CD4-positive, alpha-beta memory T cell (primary cell): ENCODE measurements at regions not wholly inside any gene's neighbourhood (a gene's known extent, or its start where the extent isn't known, plus 50 kb on each side); places are given as distances from the start of the nearest gene placed in this dataset.

ENCODE experiments used
- CTCF ChIA-PET: fragments of 350-600 bp; sonication (Branson Sonifier 250); formaldehyde crosslinking; loops from one replicate; lab custom pipeline; 2021; ENCODE audit warnings: inconsistent platforms; ENCODE audit not compliant: partially characterized antibody; lab: Charles Lee
- POLR2A ChIA-PET: fragments of 350-600 bp; sonication (Branson Sonifier 250); formaldehyde crosslinking; loops from one replicate; lab custom pipeline; 2021; ENCODE audit not compliant: partially characterized antibody; lab: Charles Lee
- DNase-seq, 5 donors: peaks; one replicate each; pipeline versions ENCODE4 v3.0.0 to v3.0.0-alpha.2; 2020 to 2022; ENCODE audit warnings: mixed read lengths in 1 of 5
- H3K27ac ChIP-seq: one replicate; pipeline ENCODE4 v1.7.0; 2013; ENCODE audit warnings: low read depth, low read length
- H3K27me3 ChIP-seq: 2 replicates; pipeline ENCODE4 v1.7.0; 2013; ENCODE audit warnings: mild to moderate bottlenecking, low read length, moderate library complexity; ENCODE audit not compliant: insufficient read depth
- H3K36me3 ChIP-seq: 2 replicates; pipeline ENCODE4 v1.7.0; 2013; ENCODE audit warnings: mild to moderate bottlenecking, low read length, moderate library complexity; ENCODE audit not compliant: insufficient read depth
- H3K4me1 ChIP-seq: 2 replicates; pipeline ENCODE4 v1.7.0; 2013; ENCODE audit warnings: mild to moderate bottlenecking, low read length, moderate library complexity; ENCODE audit not compliant: insufficient read depth
- H3K4me3 ChIP-seq, 2 donors: one replicate each; pipeline ENCODE4 v1.7.0; 2013; ENCODE audit warnings: low read length in 2 of 2, mild to moderate bottlenecking in 1 of 2
- H3K9me3 ChIP-seq, 2 donors: one replicate each; pipeline ENCODE4 v1.7.0; 2013; ENCODE audit warnings: low read length in 2 of 2, control low read depth in 1 of 2; ENCODE audit not compliant: control insufficient read depth in 1 of 2
- H3K27ac Mint-ChIP-seq, 7 donors: one replicate each; pipeline ENCODE4 v1.8.0; 2020 to 2021; ENCODE audit warnings: mixed read lengths in 7 of 7, mild to moderate bottlenecking in 6 of 7, inconsistent platforms in 3 of 7, moderate library complexity in 3 of 7
- H3K27me3 Mint-ChIP-seq, 2 donors: one replicate each; pipeline ENCODE4 v1.8.0; 2020 to 2021; ENCODE audit warnings: mixed read lengths in 2 of 2
- H3K36me3 Mint-ChIP-seq, 2 donors: one replicate each; pipeline ENCODE4 v1.8.0; 2020 to 2021; ENCODE audit warnings: mixed read lengths in 2 of 2, inconsistent platforms in 1 of 2, mild to moderate bottlenecking in 1 of 2
- H3K4me1 Mint-ChIP-seq, 4 donors: one replicate each; pipeline ENCODE4 v1.8.0; 2020 to 2021; ENCODE audit warnings: mixed read lengths in 4 of 4, mild to moderate bottlenecking in 1 of 4
- H3K4me3 Mint-ChIP-seq, 8 donors: one replicate each; pipeline ENCODE4 v1.8.0; 2020 to 2021; ENCODE audit warnings: mixed read lengths in 8 of 8, mild to moderate bottlenecking in 7 of 8, moderate library complexity in 6 of 8, inconsistent platforms in 3 of 8
- H3K9me3 Mint-ChIP-seq, 8 donors: one replicate each; pipeline ENCODE4 v1.8.0; 2020 to 2021; ENCODE audit warnings: mixed read lengths in 8 of 8, mild to moderate bottlenecking in 5 of 8, inconsistent platforms in 3 of 8, moderate library complexity in 1 of 8
- intact Hi-C: fragments of 100-400 bp; cut with micrococcal nuclease; formaldehyde crosslinking; loops from one replicate; pipeline ENCODE4 v1.15.1; 2023

- intact Hi-C loops: no loop called here
- Histone ChIP-seq H3K4me1 (no peaks in the 10 kb centered on the region), H3K36me3 (no peaks in the 10 kb centered on the region), H3K27ac (no peak overlapping the region), H3K9me3 (no peaks in the 10 kb centered on the region), H3K27me3 (no peaks in the 10 kb centered on the region), H3K4me3 (no peak overlapping the region)
- CTCF ChIA-PET: no interaction called here
- DNase-seq: no peak
- Mint-ChIP-seq H3K27ac (no peak overlapping the region), H3K4me3 (no peak overlapping the region), H3K36me3 (no peaks in the 10 kb centered on the region), H3K9me3 (peaks cover 0 to 8% (median 4%) of the 10 kb centered on the region in 8 donors), H3K4me1 (no peaks in the 10 kb centered on the region), H3K27me3 (peaks cover 7 to 10% of the 10 kb centered on the region in 2 donors)
- POLR2A ChIA-PET: no interaction called here
These were observed 108.7 kb downstream of the EN1 start for GRCh38 chr2:118738524-118739308.

GRCh38 chr2:118738106-118738505 is 109.3 kb downstream of the EN1 start:
- Histone ChIP-seq H3K4me3 (no peak overlapping the region), H3K9me3 (no peaks in the 10 kb centered on the region), H3K36me3 (no peaks in the 10 kb centered on the region), H3K4me1 (no peaks in the 10 kb centered on the region), H3K27me3 (no peaks in the 10 kb centered on the region), H3K27ac (no peak overlapping the region)
- Mint-ChIP-seq H3K4me3 (no peak overlapping the region), H3K36me3 (no peaks in the 10 kb centered on the region), H3K4me1 (no peaks in the 10 kb centered on the region), H3K27ac (no peak overlapping the region), H3K27me3 (peaks cover 7 to 10% of the 10 kb centered on the region in 2 donors), H3K9me3 (peaks cover 0 to 6% (median 4%) of the 10 kb centered on the region in 8 donors)
- DNase-seq: no peak
- POLR2A ChIA-PET: no interaction called here
- CTCF ChIA-PET: no interaction called here
- intact Hi-C loops: no loop called here

- no peak overlapping the region for H3K27ac ChIP-seq
- ChIA-PET CTCF (no interaction called here), POLR2A (no interaction called here)
- peaks cover 0 to 6% (median 4%) of the 10 kb centered on the region in 8 donors for H3K9me3 Mint-ChIP-seq
- H3K36me3 Mint-ChIP-seq: no peaks in the 10 kb centered on the region
- no peaks in the 10 kb centered on the region for H3K4me1 Mint-ChIP-seq
- H3K9me3 ChIP-seq: no peaks in the 10 kb centered on the region
- H3K36me3 ChIP-seq: no peaks in the 10 kb centered on the region
- intact Hi-C loops: no loop called here
- H3K27me3 ChIP-seq: no peaks in the 10 kb centered on the region
- H3K4me3 Mint-ChIP-seq: no peak overlapping the region
- no peak overlapping the region for H3K4me3 ChIP-seq
- DNase-seq: no peak
- H3K4me1 ChIP-seq: no peaks in the 10 kb centered on the region
- H3K27me3 Mint-ChIP-seq: peaks cover 7 to 10% of the 10 kb centered on the region in 2 donors
- no peak overlapping the region for H3K27ac Mint-ChIP-seq
These were observed 109.8 kb downstream of the EN1 start for GRCh38 chr2:118737684-118738083.

GRCh38 chr2:118732432-118732831 is 115.0 kb downstream of the EN1 start:
- Mint-ChIP-seq H3K9me3 (peaks cover 0 to 8% (median 2%) of the 10 kb centered on the region in 8 donors), H3K27ac (no peak overlapping the region), H3K4me3 (no peak overlapping the region), H3K36me3 (no peaks in the 10 kb centered on the region), H3K4me1 (no peaks in the 10 kb centered on the region), H3K27me3 (peaks cover 1 to 2% of the 10 kb centered on the region in 2 donors)
- no peak for DNase-seq
- no peaks in the 10 kb centered on the region for H3K9me3 ChIP-seq
- no peaks in the 10 kb centered on the region for H3K27me3 ChIP-seq
- no peaks in the 10 kb centered on the region for H3K36me3 ChIP-seq
- no peak overlapping the region for H3K4me3 ChIP-seq
- no peaks in the 10 kb centered on the region for H3K4me1 ChIP-seq
- intact Hi-C loops: no loop called here
- ChIA-PET CTCF (no interaction called here), POLR2A (no interaction called here)
- H3K27ac ChIP-seq: no peak overlapping the region

- peaks cover 0 to 8% (median 2%) of the 10 kb centered on the region in 8 donors for H3K9me3 Mint-ChIP-seq
- CTCF ChIA-PET: no interaction called here
- POLR2A ChIA-PET: no interaction called here
- peaks cover 3 to 4% of the 10 kb centered on the region in 2 donors for H3K27me3 Mint-ChIP-seq
- H3K27ac Mint-ChIP-seq: no peak overlapping the region
- no peak for DNase-seq
- no peaks in the 10 kb centered on the region for H3K36me3 ChIP-seq
- no peak overlapping the region for H3K4me3 ChIP-seq
- no peaks in the 10 kb centered on the region for H3K9me3 ChIP-seq
- H3K27me3 ChIP-seq: no peaks in the 10 kb centered on the region
- no peaks in the 10 kb centered on the region for H3K4me1 Mint-ChIP-seq
- H3K4me1 ChIP-seq: no peaks in the 10 kb centered on the region
- no peak overlapping the region for H3K27ac ChIP-seq
- H3K4me3 Mint-ChIP-seq: no peak overlapping the region
- no peaks in the 10 kb centered on the region for H3K36me3 Mint-ChIP-seq
- intact Hi-C loops: no loop called here
These were observed 116.0 kb downstream of the EN1 start for GRCh38 chr2:118731413-118731812.

- H3K27me3 Mint-ChIP-seq: peaks cover 4 to 5% of the 10 kb centered on the region in 2 donors
- H3K36me3 Mint-ChIP-seq: no peaks in the 10 kb centered on the region
- H3K27ac ChIP-seq: no peak overlapping the region
- no peaks in the 10 kb centered on the region for H3K4me1 ChIP-seq
- CTCF ChIA-PET: no interaction called here
- H3K9me3 Mint-ChIP-seq: peaks cover 0 to 8% (median 4%) of the 10 kb centered on the region in 8 donors
- no peak overlapping the region for H3K27ac Mint-ChIP-seq
- no peaks in the 10 kb centered on the region for H3K27me3 ChIP-seq
- no peaks in the 10 kb centered on the region for H3K36me3 ChIP-seq
- POLR2A ChIA-PET: no interaction called here
- H3K4me3 Mint-ChIP-seq: no peak overlapping the region
- DNase-seq: no peak
- H3K9me3 ChIP-seq: no peaks in the 10 kb centered on the region
- intact Hi-C loops: no loop called here
- H3K4me3 ChIP-seq: no peak overlapping the region
- H3K4me1 Mint-ChIP-seq: no peaks in the 10 kb centered on the region
These were observed 117.0 kb downstream of the EN1 start for GRCh38 chr2:118730405-118730804.

GRCh38 chr2:118729760-118730159 is 117.7 kb downstream of the EN1 start:
- no peaks in the 10 kb centered on the region for H3K36me3 Mint-ChIP-seq
- H3K27me3 ChIP-seq: no peaks in the 10 kb centered on the region
- H3K9me3 ChIP-seq: no peaks in the 10 kb centered on the region
- H3K4me1 Mint-ChIP-seq: no peaks in the 10 kb centered on the region
- intact Hi-C loops: no loop called here
- H3K27ac ChIP-seq: no peak overlapping the region
- POLR2A ChIA-PET: no interaction called here
- no peak overlapping the region for H3K27ac Mint-ChIP-seq
- H3K4me3 ChIP-seq: no peak overlapping the region
- no peaks in the 10 kb centered on the region for H3K4me1 ChIP-seq
- CTCF ChIA-PET: no interaction called here
- H3K4me3 Mint-ChIP-seq: no peak overlapping the region
- DNase-seq: no peak
- H3K27me3 Mint-ChIP-seq: peaks cover 4 to 5% of the 10 kb centered on the region in 2 donors
- H3K36me3 ChIP-seq: no peaks in the 10 kb centered on the region
- H3K9me3 Mint-ChIP-seq: peaks cover 0 to 8% (median 4%) of the 10 kb centered on the region in 8 donors
